ENCODE measurements at regions not wholly inside any gene's neighbourhood (a gene's known extent, or its start where the extent isn't known, plus 50 kb on each side); places are given as distances from the start of the nearest gene placed in this dataset.

- ATAC-seq (ENCODE audit: low read depth), result no peak
- POLR2A ChIA-PET, result no interaction called here
- Mint-ChIP-seq H3K4me3 (no peak overlapping the region), H3K36me3 (ENCODE audit: low read depth) (no peaks in the 10 kb centered on the region), H3K27me3 (peaks cover 24% of the 10 kb centered on the region), H3K27ac (no peak overlapping the region), H3K4me1 (no peaks in the 10 kb centered on the region), H3K9me3 (no peaks in the 10 kb centered on the region)
- DNase-seq, result no peak
- TF ChIP-seq CTCF (IDR thresholded peaks at IDR 0.05), result no peak
- CTCF ChIA-PET, result no interaction called here
- intact Hi-C loops (cut with micrococcal nuclease), result no loop called here
Measured at GRCh38 chr15:60257591-60258159, 140.1 kb downstream of the ANXA2 start.

DNA sequence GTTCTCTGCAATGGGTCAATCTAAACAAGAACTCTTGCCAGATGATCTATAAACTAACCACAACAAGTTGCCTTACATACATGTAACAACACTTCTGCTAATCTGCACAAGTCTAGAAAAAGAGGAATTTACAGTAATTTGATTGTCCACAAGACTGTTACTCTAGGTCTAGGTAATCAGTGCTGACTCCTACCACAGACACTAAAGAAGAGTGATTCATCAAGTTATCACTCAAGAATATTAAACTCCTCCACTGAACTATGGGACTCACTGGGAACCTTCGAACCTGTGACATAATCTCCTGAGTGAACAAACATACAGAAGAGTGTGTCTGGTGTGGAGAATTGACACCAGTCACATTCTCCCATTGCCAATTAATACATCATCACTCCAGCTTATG, 138.3 kb downstream of the ANXA2 start:
- H3K4me3 Mint-ChIP-seq, result no peak overlapping the region
- no peaks in the 10 kb centered on the region for H3K4me1 Mint-ChIP-seq
- no peaks in the 10 kb centered on the region for H3K9me3 Mint-ChIP-seq
- CTCF ChIA-PET, result no interaction called here
- no peak for TF ChIP-seq CTCF (IDR thresholded peaks at IDR 0.05)
- ATAC-seq (ENCODE audit: low read depth) (no peak), DNase-seq (no peak)
- H3K27me3 Mint-ChIP-seq, result peaks cover 13% of the 10 kb centered on the region
- no peak overlapping the region for H3K27ac Mint-ChIP-seq
- intact Hi-C loops (cut with micrococcal nuclease), result no loop called here
- POLR2A ChIA-PET, result no interaction called here
- H3K36me3 Mint-ChIP-seq (ENCODE audit: low read depth), result no peaks in the 10 kb centered on the region

DNA sequence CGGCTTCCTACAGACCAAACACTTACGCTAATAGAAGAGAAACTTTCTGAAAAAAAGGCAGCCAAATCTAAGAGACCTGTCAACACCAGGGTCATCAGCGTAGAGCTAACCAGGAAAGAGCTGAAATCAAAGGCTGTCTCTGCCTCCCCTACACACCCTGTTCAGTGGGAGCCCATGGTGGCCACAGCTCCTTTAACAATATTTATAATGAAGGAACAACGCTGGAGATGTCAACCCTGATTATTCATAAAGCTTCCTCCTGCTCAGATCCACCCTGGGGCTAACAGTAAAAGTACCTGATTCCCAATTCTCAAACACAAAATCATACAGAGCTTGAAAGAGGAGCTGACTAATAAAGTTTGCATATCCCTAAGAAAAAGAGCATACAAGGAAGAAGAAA, 133.7 kb downstream of the ANXA2 start:
- no peak for ATAC-seq (ENCODE audit: low read depth)

GRCh38 chr15:60264566-60264965, 133.2 kb downstream of the ANXA2 start:
- POLR2A ChIA-PET, result no interaction called here
- no peak for TF ChIP-seq CTCF (IDR thresholded peaks at IDR 0.05)
- DNase-seq (no peak), ATAC-seq (ENCODE audit: low read depth) (no peak)
- Mint-ChIP-seq H3K27ac (no peak overlapping the region), H3K9me3 (no peaks in the 10 kb centered on the region), H3K4me3 (no peak overlapping the region), H3K36me3 (ENCODE audit: low read depth) (no peaks in the 10 kb centered on the region), H3K27me3 (peaks cover 6% of the 10 kb centered on the region), H3K4me1 (no peaks in the 10 kb centered on the region)
- CTCF ChIA-PET, result no interaction called here
- intact Hi-C loops (cut with micrococcal nuclease), result no loop called here

More for the DNA sequence above, 133.7 kb downstream of the ANXA2 start:
- peaks cover 10% of the 10 kb centered on the region for H3K27me3 Mint-ChIP-seq
- no peaks in the 10 kb centered on the region for H3K36me3 Mint-ChIP-seq (ENCODE audit: low read depth)
- no peak for DNase-seq
- no peaks in the 10 kb centered on the region for H3K9me3 Mint-ChIP-seq
- CTCF ChIA-PET, result no interaction called here
- no peak overlapping the region for H3K4me3 Mint-ChIP-seq
- intact Hi-C loops (cut with micrococcal nuclease), result no loop called here
- POLR2A ChIA-PET, result no interaction called here
- no peak overlapping the region for H3K27ac Mint-ChIP-seq
- no peaks in the 10 kb centered on the region for H3K4me1 Mint-ChIP-seq
- no peak for TF ChIP-seq CTCF (IDR thresholded peaks at IDR 0.05)

GRCh38 chr15:60265057-60265456, 132.7 kb downstream of the ANXA2 start:
- peaks cover 6% of the 10 kb centered on the region for H3K27me3 Mint-ChIP-seq
- H3K27ac Mint-ChIP-seq, result no peak overlapping the region
- POLR2A ChIA-PET, result no interaction called here
- H3K36me3 Mint-ChIP-seq (ENCODE audit: low read depth), result no peaks in the 10 kb centered on the region
- ATAC-seq (ENCODE audit: low read depth), result no peak
- DNase-seq, result no peak
- H3K9me3 Mint-ChIP-seq, result no peaks in the 10 kb centered on the region
- no peaks in the 10 kb centered on the region for H3K4me1 Mint-ChIP-seq
- TF ChIP-seq CTCF (IDR thresholded peaks at IDR 0.05), result no peak
- CTCF ChIA-PET, result no interaction called here
- H3K4me3 Mint-ChIP-seq, result no peak overlapping the region
- intact Hi-C loops (cut with micrococcal nuclease), result no loop called here

All from activated B cell treated with CpG ODN at 0.5 μM for 24 hours (primary cell).